GM23338 (cell line): ENCODE measurements at regions not wholly inside any gene's neighbourhood (a gene's known extent, or its start where the extent isn't known, plus 50 kb on each side); places are given as distances from the start of the nearest gene placed in this dataset.

Experiments used
- CREB1 ChIP-seq: fragments of 250-450 bp; sonication (Bioruptor Pico); IDR thresholded peaks from 2 replicates; pipeline ENCODE4 v1.5.0; 2020; ENCODE audit warnings: low read depth, mild to moderate bottlenecking, moderate library complexity
- CTCF ChIP-seq, 2 experiments: fragments of 200-600 bp in 1 of 2; sonication (generic) in 1 of 2; conservative IDR thresholded peaks; 2 replicates each; pipeline versions ENCODE4 v1.5.1 to v1.6.1; 2016 to 2017; ENCODE audit warnings: antibody characterized with exemption in 2 of 2, low read depth in 2 of 2, mild to moderate bottlenecking in 2 of 2, moderate library complexity in 1 of 2
- ETS1 ChIP-seq: IDR thresholded peaks from 2 replicates; pipeline ENCODE4 v1.6.1; 2016; ENCODE audit warnings: antibody characterized with exemption
- EZH2 ChIP-seq: fragments of 200-600 bp; sonication (generic); IDR thresholded peaks from one replicate; pipeline ENCODE4 v1.8.0; 2017; ENCODE audit warnings: antibody characterized with exemption, mild to moderate bottlenecking, low read depth; ENCODE audit not compliant: unreplicated experiment
- EZH2phosphoT487 ChIP-seq: fragments of 200-600 bp; sonication (generic); IDR thresholded peaks from one replicate; pipeline ENCODE4 v1.8.1; 2018; ENCODE audit warnings: antibody characterized with exemption; ENCODE audit not compliant: unreplicated experiment
- NANOG ChIP-seq: IDR thresholded peaks from 2 replicates; pipeline ENCODE4 v1.6.1; 2016; ENCODE audit warnings: antibody characterized with exemption, borderline replicate concordance
- POLR2AphosphoS5 ChIP-seq: IDR thresholded peaks from 2 replicates; pipeline ENCODE4 v1.6.1; 2016; ENCODE audit warnings: antibody characterized with exemption, low read depth
- REST ChIP-seq: IDR thresholded peaks from one replicate; pipeline ENCODE4 v1.6.1; 2018; ENCODE audit warnings: antibody characterized with exemption; ENCODE audit not compliant: unreplicated experiment
- ZNF114 ChIP-seq: fragments of 250-450 bp; sonication (Bioruptor Pico); IDR thresholded peaks from 2 replicates; pipeline ENCODE4 v1.5.0; 2020; ENCODE audit warnings: mild to moderate bottlenecking, moderate library complexity

GRCh38 chr16:17567455-17567854, 96.7 kb upstream of the XYLT1 start:
- TF ChIP-seq CTCF (conservative IDR thresholded peaks at IDR 0.05; ENCODE audit: low read depth in 2 of 2) (no peak), EZH2phosphoT487 (no peak), ETS1 (no peak), EZH2 (no peak), NANOG (no peak), POLR2AphosphoS5 (no peak), REST (no peak), ZNF114 (no peak), CREB1 (CRISPR knock-in tag) (no peak)
